ENCODE measurements at regions not wholly inside any gene's neighbourhood (a gene's known extent, or its start where the extent isn't known, plus 50 kb on each side); places are given as distances from the start of the nearest gene placed in this dataset.

- no peak for DNase-seq (ENCODE audit: low read depth)
- H3K4me3 ChIP-seq (ENCODE audit: low read length), result no peak overlapping the region
- TF ChIP-seq CTCF (conservative IDR thresholded peaks at IDR 0.05; ENCODE audit: low read length), result no peak
Measured at GRCh38 chr4:3856604-3857204, 90.5 kb downstream of the ADRA2C start.

- DNase-seq (ENCODE audit: low read depth), result no peak
- H3K4me3 ChIP-seq (ENCODE audit: low read length), result no peak overlapping the region
- no peak for TF ChIP-seq CTCF (conservative IDR thresholded peaks at IDR 0.05; ENCODE audit: low read length)
Measured at GRCh38 chr4:3857269-3857926, 91.2 kb downstream of the ADRA2C start.

GRCh38 chr4:3858046-3858730 lies 92.0 kb downstream of the ADRA2C start:
- no peak overlapping the region for H3K4me3 ChIP-seq (ENCODE audit: low read length)
- no peak for DNase-seq (ENCODE audit: low read depth)
- TF ChIP-seq CTCF (conservative IDR thresholded peaks at IDR 0.05; ENCODE audit: low read length), result no peak

- H3K4me3 ChIP-seq (ENCODE audit: low read length), result no peak overlapping the region
- DNase-seq (ENCODE audit: low read depth), result no peak
- no peak for TF ChIP-seq CTCF (conservative IDR thresholded peaks at IDR 0.05; ENCODE audit: low read length)
Measured at GRCh38 chr4:3858765-3859388, 92.7 kb downstream of the ADRA2C start.

GRCh38 chr4:3859571-3859970 lies 93.4 kb downstream of the ADRA2C start:
- no peak overlapping the region for H3K4me3 ChIP-seq (ENCODE audit: low read length)
- no peak for TF ChIP-seq CTCF (conservative IDR thresholded peaks at IDR 0.05; ENCODE audit: low read length)
- no peak for DNase-seq (ENCODE audit: low read depth)

GRCh38 chr4:3860061-3860912 lies 94.1 kb downstream of the ADRA2C start:
- no peak for DNase-seq (ENCODE audit: low read depth)
- H3K4me3 ChIP-seq (ENCODE audit: low read length), result no peak overlapping the region
- TF ChIP-seq CTCF (conservative IDR thresholded peaks at IDR 0.05; ENCODE audit: low read length), result no peak

Measured in AG10803 (cell line).